ENCODE measurements at regions not wholly inside any gene's neighbourhood (a gene's known extent, or its start where the extent isn't known, plus 50 kb on each side); places are given as distances from the start of the nearest gene placed in this dataset.

- TF ChIP-seq ELK1 (IDR thresholded peaks at IDR 0.05; ENCODE audit: low read depth, low read length) (no peak), ATF3 (IDR thresholded peaks at IDR 0.05; ENCODE audit: borderline replicate concordance, extremely low read depth, low read depth, low read length) (no peak)
Measured at GRCh38 chr13:40478775-40479174, 187.7 kb downstream of the FOXO1 start (continued).

- Histone ChIP-seq H3K27ac (ENCODE audit: control insufficient read depth, insufficient read depth) (no peak overlapping the region), H3K79me2 (ENCODE audit: control insufficient read depth, insufficient read depth, low read length) (no peaks in the 10 kb centered on the region), H3K4me2 (ENCODE audit: control insufficient read depth, insufficient read depth) (no peak overlapping the region), H2AFZ (ENCODE audit: control insufficient read depth, low read depth, low read length) (no peak overlapping the region), H3K27me3 (replicated peaks in 1 of 2; ENCODE audit: control insufficient read depth in 2 of 2, insufficient read depth in 2 of 2, low read length in 1 of 2) (no peaks in the 10 kb centered on the region; a peak in 1 of 4 replicates), H3K4me3 (no peak overlapping the region), H4K20me1 (ENCODE audit: control insufficient read depth, insufficient read depth) (no peaks in the 10 kb centered on the region), H3K4me1 (ENCODE audit: control insufficient read depth, insufficient read depth, low read length) (peaks cover 3% of the 10 kb centered on the region; the same call in 1 of the 2 replicates), H3K9me3 (replicated peaks; ENCODE audit: control insufficient read depth, insufficient read depth, low read length) (peaks cover 2% of the 10 kb centered on the region; the same call in 1 of the 3 replicates), H3K9ac (ENCODE audit: control insufficient read depth, insufficient read depth, low read length) (no peak overlapping the region), H3K36me3 (ENCODE audit: control insufficient read depth in 2 of 2, insufficient read depth in 2 of 2, low read length in 1 of 2) (no peaks in the 10 kb centered on the region)
- no peak for DNase-seq (ENCODE audit: low read depth, low spot score)
- 85% methylated on average over 28 of the region's 28 CpGs for WGBS (ENCODE audit: insufficient coverage, insufficient replicate concordance, low lambda C conversion rate, missing lambda C conversion rate)
- ChIA-PET CTCF (no interaction called here), RAD21 (ENCODE audit: unreplicated experiment) (no interaction called here), SMC1A (ENCODE audit: uncharacterized antibody, unreplicated experiment) (no interaction called here), POLR2A (no interaction called here)
- intact Hi-C loops (cut with micrococcal nuclease; ENCODE audit: unreplicated experiment), result no loop called here
- no peak for ATAC-seq
- BruUV-seq (replicated peaks), result no TSS peak
- no peak for FAIRE-seq
- in situ Hi-C loops (cut with MboI), result no loop called here
- TF ChIP-seq MEF2B (IDR thresholded peaks at IDR 0.05; ENCODE audit: partially characterized antibody, poor library complexity, severe bottlenecking) (no peak), HDGF (IDR thresholded peaks at IDR 0.05) (no peak), BCL3 (IDR thresholded peaks at IDR 0.05; ENCODE audit: borderline replicate concordance, insufficient read depth, low read depth, low read length, poor library complexity, severe bottlenecking) (no peak), E4F1 (IDR thresholded peaks at IDR 0.05; ENCODE audit: borderline replicate concordance, partially characterized antibody) (no peak), RAD21 (IDR thresholded peaks at IDR 0.05; ENCODE audit: insufficient read depth, low read depth, low read length) (no peak), E2F8 (IDR thresholded peaks at IDR 0.05; ENCODE audit: low read depth, partially characterized antibody) (no peak), NFYB (IDR thresholded peaks at IDR 0.05; ENCODE audit: insufficient read depth, low read depth, low read length) (no peak), ZNF384 (IDR thresholded peaks at IDR 0.05; ENCODE audit: borderline replicate concordance, low read depth, low read length) (no peak)
Measured at GRCh38 chr13:40479196-40479845, 187.1 kb downstream of the FOXO1 start.
